ENCODE measurements at regions not wholly inside any gene's neighbourhood (a gene's known extent, or its start where the extent isn't known, plus 50 kb on each side); places are given as distances from the start of the nearest gene placed in this dataset.

- Histone ChIP-seq H3K27me3 (ENCODE audit: control insufficient read depth, insufficient read depth, low read length) (no peaks in the 10 kb centered on the region), H3K9me3 (ENCODE audit: control insufficient read depth, insufficient read depth, low read length) (no peaks in the 10 kb centered on the region), H3K4me3 (ENCODE audit: low read depth, low read length) (no peak overlapping the region), H3K27ac (ENCODE audit: low read depth, low read length) (no peak overlapping the region)
- TF ChIP-seq, protein P1, sequence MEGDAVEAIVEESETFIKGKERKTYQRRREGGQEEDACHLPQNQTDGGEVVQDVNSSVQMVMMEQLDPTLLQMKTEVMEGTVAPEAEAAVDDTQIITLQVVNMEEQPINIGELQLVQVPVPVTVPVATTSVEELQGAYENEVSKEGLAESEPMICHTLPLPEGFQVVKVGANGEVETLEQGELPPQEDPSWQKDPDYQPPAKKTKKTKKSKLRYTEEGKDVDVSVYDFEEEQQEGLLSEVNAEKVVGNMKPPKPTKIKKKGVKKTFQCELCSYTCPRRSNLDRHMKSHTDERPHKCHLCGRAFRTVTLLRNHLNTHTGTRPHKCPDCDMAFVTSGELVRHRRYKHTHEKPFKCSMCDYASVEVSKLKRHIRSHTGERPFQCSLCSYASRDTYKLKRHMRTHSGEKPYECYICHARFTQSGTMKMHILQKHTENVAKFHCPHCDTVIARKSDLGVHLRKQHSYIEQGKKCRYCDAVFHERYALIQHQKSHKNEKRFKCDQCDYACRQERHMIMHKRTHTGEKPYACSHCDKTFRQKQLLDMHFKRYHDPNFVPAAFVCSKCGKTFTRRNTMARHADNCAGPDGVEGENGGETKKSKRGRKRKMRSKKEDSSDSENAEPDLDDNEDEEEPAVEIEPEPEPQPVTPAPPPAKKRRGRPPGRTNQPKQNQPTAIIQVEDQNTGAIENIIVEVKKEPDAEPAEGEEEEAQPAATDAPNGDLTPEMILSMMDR (IDR thresholded peaks at IDR 0.05; ENCODE audit: low read depth, low read length): no peak
- DNase-seq (ENCODE audit: low read depth, low spot score): no peak
- ChIA-PET POLR2A (no interaction called here), CTCF (no interaction called here)
Measured at GRCh38 chr18:52275817-52276216, 64.2 kb upstream of the DCC start.

- Histone ChIP-seq H3K4me3 (ENCODE audit: low read depth, low read length) (no peak overlapping the region), H3K27me3 (ENCODE audit: control insufficient read depth, insufficient read depth, low read length) (no peaks in the 10 kb centered on the region), H3K9me3 (ENCODE audit: control insufficient read depth, insufficient read depth, low read length) (no peaks in the 10 kb centered on the region), H3K27ac (ENCODE audit: low read depth, low read length) (no peak overlapping the region)
- TF ChIP-seq, protein P1 (IDR thresholded peaks at IDR 0.05; ENCODE audit: low read depth, low read length): no peak
- CTCF ChIA-PET: no interaction called here
- POLR2A ChIA-PET: no interaction called here
- no peak for DNase-seq (ENCODE audit: low read depth, low spot score)
Measured at GRCh38 chr18:52277785-52278184, 62.2 kb upstream of the DCC start.

DNA sequence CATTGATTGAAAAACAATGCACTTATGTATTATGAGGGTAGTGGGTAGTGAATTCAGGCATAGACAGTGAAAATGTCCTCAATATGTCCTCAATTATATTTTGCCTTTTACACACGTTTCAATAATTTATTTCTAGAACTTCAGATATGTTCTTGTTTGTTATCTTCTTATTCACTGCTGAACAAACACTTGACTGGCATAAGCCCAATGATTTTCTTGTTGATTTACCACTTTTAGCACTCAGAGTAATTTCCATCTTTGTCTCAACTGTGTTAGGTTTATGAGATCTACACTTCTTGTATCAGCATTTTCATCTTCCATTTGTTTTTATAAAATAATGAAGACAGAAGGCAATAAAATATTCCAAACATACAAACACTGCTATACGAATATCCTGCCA lies 61.8 kb upstream of the DCC start:
- no peak overlapping the region for H3K27ac ChIP-seq (ENCODE audit: low read depth, low read length)
- H3K4me3 ChIP-seq (ENCODE audit: low read depth, low read length): no peak overlapping the region
- ChIA-PET POLR2A (no interaction called here), CTCF (no interaction called here)
- DNase-seq (ENCODE audit: low read depth, low spot score): no peak
- H3K9me3 ChIP-seq (ENCODE audit: control insufficient read depth, insufficient read depth, low read length): no peaks in the 10 kb centered on the region
- no peaks in the 10 kb centered on the region for H3K27me3 ChIP-seq (ENCODE audit: control insufficient read depth, insufficient read depth, low read length)
- TF ChIP-seq, protein P1 (IDR thresholded peaks at IDR 0.05; ENCODE audit: low read depth, low read length): no peak

DNA sequence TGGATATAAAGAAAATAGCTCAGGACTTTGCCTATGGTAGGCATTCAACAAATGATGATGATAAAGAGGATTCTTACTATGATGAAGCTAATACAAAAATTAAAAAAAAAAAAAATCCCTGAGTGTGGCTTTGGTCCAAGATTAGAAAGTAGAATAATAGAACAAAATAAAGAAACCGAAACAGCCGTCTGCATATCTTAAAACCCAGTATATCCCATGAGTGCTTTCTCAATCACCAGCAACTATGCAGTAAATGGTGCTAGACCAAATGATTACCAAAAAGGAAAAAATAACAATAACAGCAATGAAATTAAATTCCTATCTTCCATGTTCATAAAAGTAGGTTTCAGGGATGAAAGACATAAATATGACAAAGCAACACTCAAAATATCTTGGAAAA lies 59.3 kb upstream of the DCC start:
- ChIA-PET POLR2A (no interaction called here), CTCF (no interaction called here)
- H3K4me3 ChIP-seq (ENCODE audit: low read depth, low read length): no peak overlapping the region
- no peak for DNase-seq (ENCODE audit: low read depth, low spot score)
- H3K9me3 ChIP-seq (ENCODE audit: control insufficient read depth, insufficient read depth, low read length): no peaks in the 10 kb centered on the region
- TF ChIP-seq, protein P1 (IDR thresholded peaks at IDR 0.05; ENCODE audit: low read depth, low read length): no peak
- no peaks in the 10 kb centered on the region for H3K27me3 ChIP-seq (ENCODE audit: control insufficient read depth, insufficient read depth, low read length)
- H3K27ac ChIP-seq (ENCODE audit: low read depth, low read length): no peak overlapping the region

DNA sequence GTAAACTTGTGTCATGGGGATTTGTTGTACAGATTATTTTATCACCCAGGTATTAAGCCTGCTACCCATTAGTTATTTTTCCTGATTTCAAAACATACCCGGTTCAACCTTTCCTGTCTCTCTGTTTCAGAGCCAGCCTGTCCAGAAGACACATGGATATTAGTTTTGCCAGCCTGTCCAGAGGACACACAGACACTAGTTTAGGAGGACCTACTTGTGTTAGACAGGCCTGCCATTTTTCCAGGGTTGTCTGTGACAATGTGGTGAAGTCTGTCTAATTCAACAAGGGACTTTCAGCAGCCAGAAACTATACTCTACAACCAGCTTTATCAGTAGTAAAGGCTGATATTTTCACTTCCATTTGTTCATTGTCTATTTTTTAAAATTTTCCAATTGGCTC lies 56.1 kb upstream of the DCC start:
- Histone ChIP-seq H3K27me3 (ENCODE audit: control insufficient read depth, insufficient read depth, low read length) (no peaks in the 10 kb centered on the region), H3K27ac (ENCODE audit: low read depth, low read length) (no peak overlapping the region), H3K4me3 (ENCODE audit: low read depth, low read length) (no peak overlapping the region), H3K9me3 (ENCODE audit: control insufficient read depth, insufficient read depth, low read length) (no peaks in the 10 kb centered on the region)
- ChIA-PET CTCF (no interaction called here), POLR2A (no interaction called here)
- DNase-seq (ENCODE audit: low read depth, low spot score): no peak
- TF ChIP-seq, protein P1 (IDR thresholded peaks at IDR 0.05; ENCODE audit: low read depth, low read length): no peak

Data from AG04450 (cell line).